ENCODE measurements at regions not wholly inside any gene's neighbourhood (a gene's known extent, or its start where the extent isn't known, plus 50 kb on each side); places are given as distances from the start of the nearest gene placed in this dataset.

DNA sequence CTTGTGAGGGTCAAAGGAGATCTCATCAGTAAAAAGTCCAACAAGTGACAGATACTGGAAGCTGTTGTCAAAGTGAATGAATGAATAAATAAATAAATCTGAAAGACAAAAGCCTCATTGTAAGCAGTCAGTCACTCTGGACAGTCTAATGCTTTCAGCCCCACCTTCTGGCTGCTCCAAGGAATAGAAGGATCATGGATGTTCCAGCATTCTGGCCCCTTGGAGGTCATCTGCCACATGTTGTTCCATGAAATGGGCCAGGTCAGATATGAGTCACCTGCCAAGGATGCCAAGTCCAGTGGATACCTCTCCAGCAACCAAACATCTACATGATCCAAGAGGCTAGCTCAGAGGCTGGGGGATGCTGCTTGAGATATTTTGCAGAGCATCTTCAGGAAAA, 185.6 kb downstream of the BMP7 start:
- no peak overlapping the region for H3K27ac ChIP-seq (replicated peaks)
- peaks cover 25% of the 10 kb centered on the region for H3K27me3 ChIP-seq (ENCODE audit: low read depth)
- no peaks in the 10 kb centered on the region for H3K4me1 ChIP-seq
- no peak for DNase-seq
- TF ChIP-seq, protein P1, sequence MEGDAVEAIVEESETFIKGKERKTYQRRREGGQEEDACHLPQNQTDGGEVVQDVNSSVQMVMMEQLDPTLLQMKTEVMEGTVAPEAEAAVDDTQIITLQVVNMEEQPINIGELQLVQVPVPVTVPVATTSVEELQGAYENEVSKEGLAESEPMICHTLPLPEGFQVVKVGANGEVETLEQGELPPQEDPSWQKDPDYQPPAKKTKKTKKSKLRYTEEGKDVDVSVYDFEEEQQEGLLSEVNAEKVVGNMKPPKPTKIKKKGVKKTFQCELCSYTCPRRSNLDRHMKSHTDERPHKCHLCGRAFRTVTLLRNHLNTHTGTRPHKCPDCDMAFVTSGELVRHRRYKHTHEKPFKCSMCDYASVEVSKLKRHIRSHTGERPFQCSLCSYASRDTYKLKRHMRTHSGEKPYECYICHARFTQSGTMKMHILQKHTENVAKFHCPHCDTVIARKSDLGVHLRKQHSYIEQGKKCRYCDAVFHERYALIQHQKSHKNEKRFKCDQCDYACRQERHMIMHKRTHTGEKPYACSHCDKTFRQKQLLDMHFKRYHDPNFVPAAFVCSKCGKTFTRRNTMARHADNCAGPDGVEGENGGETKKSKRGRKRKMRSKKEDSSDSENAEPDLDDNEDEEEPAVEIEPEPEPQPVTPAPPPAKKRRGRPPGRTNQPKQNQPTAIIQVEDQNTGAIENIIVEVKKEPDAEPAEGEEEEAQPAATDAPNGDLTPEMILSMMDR (IDR thresholded peaks at IDR 0.05; ENCODE audit: borderline replicate concordance) = no peak
- peaks cover 33% of the 10 kb centered on the region for H3K9me3 ChIP-seq (replicated peaks)
- intact Hi-C loops (cut with micrococcal nuclease) = no loop called here
- no peak overlapping the region for H3K4me3 ChIP-seq
- H3K36me3 ChIP-seq = no peaks in the 10 kb centered on the region

DNA sequence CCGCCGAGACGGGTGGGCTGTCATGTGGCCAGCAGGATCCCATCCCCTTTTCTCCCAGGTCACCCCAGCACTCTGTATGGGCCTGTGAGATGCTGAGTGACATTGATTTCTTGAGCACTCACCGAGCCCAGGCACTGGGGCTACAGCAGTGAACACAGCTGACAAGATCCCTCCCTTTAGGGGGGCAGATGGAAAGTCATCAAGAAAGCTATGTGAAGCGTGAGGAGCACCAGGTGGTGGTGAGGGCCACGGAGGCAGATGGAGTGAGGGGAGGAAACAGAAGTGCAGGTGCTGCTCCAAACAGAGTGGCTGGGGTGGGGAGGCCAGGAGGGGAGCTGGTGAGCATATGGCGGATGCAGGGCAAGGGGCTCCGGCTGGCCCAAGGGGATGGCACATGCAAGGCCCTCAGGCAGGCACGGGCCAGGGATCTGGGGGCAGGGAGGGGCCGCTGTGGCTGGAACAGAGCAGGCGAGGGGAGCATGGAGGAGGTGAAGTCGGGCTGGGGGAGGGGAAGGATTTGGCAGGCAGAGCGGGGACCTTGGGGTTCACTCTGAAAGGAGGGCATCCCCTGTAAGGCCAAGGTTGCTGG, 184.0 kb downstream of the BMP7 start:
- H3K9me3 ChIP-seq (replicated peaks) = peaks cover 29% of the 10 kb centered on the region
- intact Hi-C loops (cut with micrococcal nuclease) = no loop called here
- no peaks in the 10 kb centered on the region for H3K4me1 ChIP-seq
- peaks cover 33% of the 10 kb centered on the region for H3K27me3 ChIP-seq (ENCODE audit: low read depth)
- no peak overlapping the region for H3K27ac ChIP-seq (replicated peaks)
- TF ChIP-seq, protein P1 (IDR thresholded peaks at IDR 0.05; ENCODE audit: borderline replicate concordance) = no peak
- H3K36me3 ChIP-seq = no peaks in the 10 kb centered on the region
- DNase-seq = no peak
- no peak overlapping the region for H3K4me3 ChIP-seq

DNA sequence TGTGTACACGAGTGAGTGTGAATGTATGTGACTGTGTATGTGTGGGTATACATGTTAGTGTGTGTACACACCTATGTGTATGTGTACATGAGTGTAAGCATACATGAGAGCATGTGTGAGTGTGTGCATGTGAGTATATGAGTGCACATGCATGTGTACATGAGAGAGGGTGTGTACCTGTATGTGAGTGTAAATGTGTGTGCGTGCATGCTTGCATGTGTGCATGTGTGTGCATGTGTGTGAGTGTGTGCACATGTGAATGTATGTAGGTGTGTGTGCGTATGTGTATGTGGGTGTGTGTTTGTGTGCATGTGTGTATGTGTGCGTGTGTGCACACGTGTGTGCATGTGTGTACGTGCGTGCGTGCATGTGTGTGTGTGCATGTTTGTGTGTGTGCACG, 183.4 kb downstream of the BMP7 start:
- H3K4me3 ChIP-seq = no peak overlapping the region
- no peaks in the 10 kb centered on the region for H3K4me1 ChIP-seq
- TF ChIP-seq, protein P1 (IDR thresholded peaks at IDR 0.05; ENCODE audit: borderline replicate concordance) = no peak
- H3K36me3 ChIP-seq = no peaks in the 10 kb centered on the region
- intact Hi-C loops (cut with micrococcal nuclease) = no loop called here
- H3K27ac ChIP-seq (replicated peaks) = no peak overlapping the region
- H3K27me3 ChIP-seq (ENCODE audit: low read depth) = peaks cover 40% of the 10 kb centered on the region
- no peak for DNase-seq
- peaks cover 27% of the 10 kb centered on the region for H3K9me3 ChIP-seq (replicated peaks)

GRCh38 chr20:57086066-57086465, 180.4 kb downstream of the BMP7 start:
- intact Hi-C loops (cut with micrococcal nuclease) = loop anchor here (5.0 kb wide), 2 partner anchors 241 to 256 kb away; partner anchors contain the start of gene SPO11
- Histone ChIP-seq H3K27me3 (ENCODE audit: low read depth) (peaks cover 58% of the 10 kb centered on the region), H3K36me3 (no peaks in the 10 kb centered on the region), H3K4me3 (no peak overlapping the region), H3K27ac (replicated peaks) (no peak overlapping the region), H3K9me3 (replicated peaks) (peaks cover 4% of the 10 kb centered on the region), H3K4me1 (no peaks in the 10 kb centered on the region)
- TF ChIP-seq, protein P1 (IDR thresholded peaks at IDR 0.05; ENCODE audit: borderline replicate concordance) = no peak
- DNase-seq = no peak

GRCh38 chr20:57087102-57087501, 179.3 kb downstream of the BMP7 start:
- peaks cover 56% of the 10 kb centered on the region for H3K27me3 ChIP-seq (ENCODE audit: low read depth)
- no peaks in the 10 kb centered on the region for H3K36me3 ChIP-seq
- no peak overlapping the region for H3K27ac ChIP-seq (replicated peaks)
- peaks cover 4% of the 10 kb centered on the region for H3K4me1 ChIP-seq
- TF ChIP-seq, protein P1 (IDR thresholded peaks at IDR 0.05; ENCODE audit: borderline replicate concordance) = no peak
- H3K9me3 ChIP-seq (replicated peaks) = peaks cover 4% of the 10 kb centered on the region
- no peak overlapping the region for H3K4me3 ChIP-seq
- intact Hi-C loops (cut with micrococcal nuclease) = loop anchor here (5.0 kb wide), 2 partner anchors 240 to 255 kb away; partner anchors contain the start of gene SPO11
- DNase-seq = no peak
